CD4-positive, alpha-beta T cell treated with Interleukin-1 beta for 1 hour (primary cell): ENCODE measurements at regions not wholly inside any gene's neighbourhood (a gene's known extent, or its start where the extent isn't known, plus 50 kb on each side); places are given as distances from the start of the nearest gene placed in this dataset.

Experiments
- DNase-seq, 2 donors: peaks; one replicate each; pipeline ENCODE4 v3.0.0-alpha.2; 2020 to 2022

- DNase-seq, result no peak
Observed at GRCh38 chr13:106744516-106744915, 176.6 kb upstream of the ARGLU1 start.

GRCh38 chr13:106738186-106738678 lies 170.3 kb upstream of the ARGLU1 start:
- DNase-seq, result no peak

GRCh38 chr13:106736941-106737340 lies 169.0 kb upstream of the ARGLU1 start:
- no peak for DNase-seq

- no peak for DNase-seq
Observed at GRCh38 chr13:106734198-106734597, 166.3 kb upstream of the ARGLU1 start.

GRCh38 chr13:106723036-106723435 lies 155.1 kb upstream of the ARGLU1 start:
- DNase-seq, result no peak

- no peak for DNase-seq
Observed at GRCh38 chr13:106722620-106723019, 154.7 kb upstream of the ARGLU1 start.

GRCh38 chr13:106721599-106721998 lies 153.7 kb upstream of the ARGLU1 start:
- no peak for DNase-seq

- DNase-seq, result no peak
Observed at GRCh38 chr13:106714271-106714982, 146.5 kb upstream of the ARGLU1 start.

GRCh38 chr13:106712381-106712780 lies 144.4 kb upstream of the ARGLU1 start:
- DNase-seq, result no peak

GRCh38 chr13:106710266-106710665 lies 142.3 kb upstream of the ARGLU1 start:
- DNase-seq, result no peak

- no peak for DNase-seq
Observed at GRCh38 chr13:106709522-106709921, 141.6 kb upstream of the ARGLU1 start.

- no peak for DNase-seq
Observed at GRCh38 chr13:106702505-106702904, 134.6 kb upstream of the ARGLU1 start.

GRCh38 chr13:106701771-106702341 lies 133.9 kb upstream of the ARGLU1 start:
- DNase-seq, result no peak

GRCh38 chr13:106700439-106700838 lies 132.5 kb upstream of the ARGLU1 start:
- no peak for DNase-seq

GRCh38 chr13:106700007-106700406 lies 132.1 kb upstream of the ARGLU1 start:
- DNase-seq, result no peak

GRCh38 chr13:106699311-106699710 lies 131.4 kb upstream of the ARGLU1 start:
- no peak for DNase-seq

- no peak for DNase-seq
Observed at GRCh38 chr13:106696719-106697118, 128.8 kb upstream of the ARGLU1 start.

GRCh38 chr13:106696140-106696539 lies 128.2 kb upstream of the ARGLU1 start:
- peak in 1 of 2 donors; percentile 7 for DNase-seq

GRCh38 chr13:106695139-106695538 lies 127.2 kb upstream of the ARGLU1 start:
- no peak for DNase-seq

GRCh38 chr13:106691861-106692260 lies 123.9 kb upstream of the ARGLU1 start:
- no peak for DNase-seq

GRCh38 chr13:106691341-106691740 lies 123.4 kb upstream of the ARGLU1 start:
- no peak for DNase-seq

- DNase-seq, result no peak
Observed at GRCh38 chr13:106690779-106691178, 122.8 kb upstream of the ARGLU1 start.

GRCh38 chr13:106689906-106690305 lies 122.0 kb upstream of the ARGLU1 start:
- no peak for DNase-seq

GRCh38 chr13:106688940-106689339 lies 121.0 kb upstream of the ARGLU1 start:
- DNase-seq, result no peak

- DNase-seq, result no peak
Observed at GRCh38 chr13:106686163-106686562, 118.2 kb upstream of the ARGLU1 start.
